Gastrocnemius medialis (tissue), 4 donors: ENCODE measurements at regions not wholly inside any gene's neighbourhood (a gene's known extent, or its start where the extent isn't known, plus 50 kb on each side); places are given as distances from the start of the nearest gene placed in this dataset.

Source experiments
- POLR2A ChIP-seq, 2 donors: fragments of 450-650 bp; IDR thresholded peaks; one replicate each; pipeline ENCODE4 v1.6.1; 2017; ENCODE audit warnings: antibody characterized with exemption in 2 of 2, mild to moderate bottlenecking in 2 of 2, moderate library complexity in 2 of 2
- TF ChIP-seq, protein P1 (sequence below), 5 experiments: fragments of 450-650 bp in 3 of 5; fragments of 200-600 bp in 2 of 5; sonication (generic) in 2 of 5; IDR thresholded peaks in 4 of 5; conservative IDR thresholded peaks in 1 of 5; 1 replicate in 4 of 5; 2 replicates in 1 of 5; pipeline ENCODE4 v1.5.1; 2016 to 2019; ENCODE audit warnings: antibody characterized with exemption in 5 of 5, mild to moderate bottlenecking in 3 of 5, moderate library complexity in 3 of 5

DNA sequence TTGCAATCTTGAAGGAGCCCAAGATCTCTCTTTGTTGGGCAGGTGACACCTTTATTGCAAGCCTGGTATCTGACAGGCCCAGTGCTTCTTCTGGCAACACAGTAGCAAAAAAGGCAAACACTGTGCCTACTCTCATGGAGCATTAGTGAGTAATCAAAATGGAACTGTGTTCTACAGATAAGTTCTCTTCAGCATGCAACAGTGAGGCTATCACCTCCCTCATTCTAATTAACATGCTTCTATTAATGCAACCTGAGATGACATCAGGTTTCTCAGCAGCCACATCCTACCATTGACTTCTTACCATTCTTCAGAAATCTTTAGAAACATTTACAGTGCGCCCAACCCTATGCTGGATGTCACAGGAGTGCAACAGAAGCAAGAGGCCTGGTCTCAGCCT is 77.9 kb upstream of the KCNMA1 start:
- TF ChIP-seq, protein P1, sequence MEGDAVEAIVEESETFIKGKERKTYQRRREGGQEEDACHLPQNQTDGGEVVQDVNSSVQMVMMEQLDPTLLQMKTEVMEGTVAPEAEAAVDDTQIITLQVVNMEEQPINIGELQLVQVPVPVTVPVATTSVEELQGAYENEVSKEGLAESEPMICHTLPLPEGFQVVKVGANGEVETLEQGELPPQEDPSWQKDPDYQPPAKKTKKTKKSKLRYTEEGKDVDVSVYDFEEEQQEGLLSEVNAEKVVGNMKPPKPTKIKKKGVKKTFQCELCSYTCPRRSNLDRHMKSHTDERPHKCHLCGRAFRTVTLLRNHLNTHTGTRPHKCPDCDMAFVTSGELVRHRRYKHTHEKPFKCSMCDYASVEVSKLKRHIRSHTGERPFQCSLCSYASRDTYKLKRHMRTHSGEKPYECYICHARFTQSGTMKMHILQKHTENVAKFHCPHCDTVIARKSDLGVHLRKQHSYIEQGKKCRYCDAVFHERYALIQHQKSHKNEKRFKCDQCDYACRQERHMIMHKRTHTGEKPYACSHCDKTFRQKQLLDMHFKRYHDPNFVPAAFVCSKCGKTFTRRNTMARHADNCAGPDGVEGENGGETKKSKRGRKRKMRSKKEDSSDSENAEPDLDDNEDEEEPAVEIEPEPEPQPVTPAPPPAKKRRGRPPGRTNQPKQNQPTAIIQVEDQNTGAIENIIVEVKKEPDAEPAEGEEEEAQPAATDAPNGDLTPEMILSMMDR (IDR thresholded peaks at IDR 0.05 in 4 of 5, conservative IDR thresholded peaks at IDR 0.05 in 1 of 5), result no peak
- no peak for TF ChIP-seq POLR2A (IDR thresholded peaks at IDR 0.05)
